GM23338 (cell line): ENCODE measurements at regions not wholly inside any gene's neighbourhood (a gene's known extent, or its start where the extent isn't known, plus 50 kb on each side); places are given as distances from the start of the nearest gene placed in this dataset.

Experiments used
- ATAC-seq: fragments of 200-7000 bp; cut with Tn5 transposase; 3 replicates; pipeline ENCODE4 v1.9.1; 2020
- DNase-seq: peaks from one replicate; pipeline ENCODE4 v3.0.0-alpha.2; 2015; ENCODE audit warnings: low spot score
- H2AFZ ChIP-seq: fragments of 200-600 bp; sonication (generic); 2 replicates; pipeline ENCODE4 v1.8.0; 2016; ENCODE audit warnings: antibody characterized with exemption, mild to moderate bottlenecking, moderate library complexity
- H3F3A ChIP-seq: fragments of 200-600 bp; sonication (generic); replicated peaks from 2 replicates; pipeline ENCODE4 v1.8.0; 2017; ENCODE audit warnings: antibody characterized with exemption, mixed run types, low read depth
- H3K27ac ChIP-seq: fragments of 200-600 bp; sonication (generic); 2 replicates; pipeline ENCODE4 v1.6.1; 2016; ENCODE audit warnings: low read depth
- H3K27me3 ChIP-seq: fragments of 200-600 bp; sonication (generic); 2 replicates; pipeline ENCODE4 v1.8.0; 2016; ENCODE audit warnings: mild to moderate bottlenecking, mixed run types, moderate library complexity; ENCODE audit not compliant: insufficient read depth
- H3K36me3 ChIP-seq: fragments of 200-600 bp; sonication (generic); 2 replicates; pipeline ENCODE4 v1.8.0; 2016; ENCODE audit warnings: mild to moderate bottlenecking; ENCODE audit not compliant: insufficient read depth
- H3K4me1 ChIP-seq: fragments of 200-600 bp; sonication (generic); 2 replicates; pipeline ENCODE4 v1.8.0; 2016; ENCODE audit warnings: mild to moderate bottlenecking, moderate library complexity; ENCODE audit not compliant: insufficient read depth
- H3K4me2 ChIP-seq: fragments of 200-600 bp; sonication (generic); 2 replicates; pipeline ENCODE4 v1.7.1; 2017; ENCODE audit warnings: mixed run types
- H3K4me3 ChIP-seq: fragments of 200-600 bp; sonication (generic); 2 replicates; pipeline ENCODE4 v1.6.1; 2016; ENCODE audit warnings: mixed run types
- H3K79me2 ChIP-seq: fragments of 200-600 bp; sonication (generic); replicated peaks from 2 replicates; pipeline ENCODE4 v1.8.0; 2017; ENCODE audit warnings: mild to moderate bottlenecking; ENCODE audit not compliant: insufficient read depth
- H3K9me2 ChIP-seq: fragments of 200-600 bp; sonication (generic); 2 replicates; pipeline ENCODE4 v1.8.0; 2017; ENCODE audit not compliant: insufficient read depth
- H4K20me1 ChIP-seq: fragments of 200-600 bp; sonication (generic); replicated peaks from 2 replicates; pipeline ENCODE4 v1.8.0; 2017; ENCODE audit warnings: mild to moderate bottlenecking; ENCODE audit not compliant: insufficient read depth
- H3K27ac Mint-ChIP-seq: 2 replicates; pipeline ENCODE4 v1.8.0; 2020; ENCODE audit warnings: inconsistent platforms, mild to moderate bottlenecking, moderate library complexity, mixed read lengths
- H3K27me3 Mint-ChIP-seq: 3 replicates; pipeline ENCODE4 v1.8.0; 2022; ENCODE audit warnings: low read depth, mild to moderate bottlenecking, moderate library complexity, mixed read lengths, inconsistent platforms; ENCODE audit not compliant: insufficient read depth, poor library complexity
- H3K36me3 Mint-ChIP-seq: 3 replicates; pipeline ENCODE4 v1.8.0; 2021; ENCODE audit warnings: low read depth, mild to moderate bottlenecking, inconsistent platforms, moderate library complexity, mixed read lengths
- H3K4me1 Mint-ChIP-seq: 3 replicates; pipeline ENCODE4 v1.8.0; 2020; ENCODE audit warnings: mild to moderate bottlenecking, inconsistent platforms, mixed read lengths
- H3K4me3 Mint-ChIP-seq: 3 replicates; pipeline ENCODE4 v1.8.0; 2021; ENCODE audit warnings: moderate library complexity, mild to moderate bottlenecking, inconsistent platforms, mixed read lengths
- H3K9me3 Mint-ChIP-seq: 3 replicates; pipeline ENCODE4 v1.8.0; 2020; ENCODE audit warnings: moderate library complexity, mild to moderate bottlenecking, inconsistent platforms, mixed read lengths
- CREB1 ChIP-seq: fragments of 250-450 bp; sonication (Bioruptor Pico); IDR thresholded peaks from 2 replicates; pipeline ENCODE4 v1.5.0; 2020; ENCODE audit warnings: low read depth, mild to moderate bottlenecking, moderate library complexity
- CTCF ChIP-seq, 2 experiments: fragments of 200-600 bp in 1 of 2; sonication (generic) in 1 of 2; conservative IDR thresholded peaks; 2 replicates each; pipeline versions ENCODE4 v1.5.1 to v1.6.1; 2016 to 2017; ENCODE audit warnings: antibody characterized with exemption in 2 of 2, low read depth in 2 of 2, mild to moderate bottlenecking in 2 of 2, moderate library complexity in 1 of 2
- ETS1 ChIP-seq: IDR thresholded peaks from 2 replicates; pipeline ENCODE4 v1.6.1; 2016; ENCODE audit warnings: antibody characterized with exemption
- EZH2 ChIP-seq: fragments of 200-600 bp; sonication (generic); IDR thresholded peaks from one replicate; pipeline ENCODE4 v1.8.0; 2017; ENCODE audit warnings: antibody characterized with exemption, mild to moderate bottlenecking, low read depth; ENCODE audit not compliant: unreplicated experiment
- NANOG ChIP-seq: IDR thresholded peaks from 2 replicates; pipeline ENCODE4 v1.6.1; 2016; ENCODE audit warnings: antibody characterized with exemption, borderline replicate concordance
- REST ChIP-seq: IDR thresholded peaks from one replicate; pipeline ENCODE4 v1.6.1; 2018; ENCODE audit warnings: antibody characterized with exemption; ENCODE audit not compliant: unreplicated experiment
- ZNF462 ChIP-seq: fragments of 250-450 bp; sonication (Bioruptor Pico); IDR thresholded peaks from 2 replicates; pipeline ENCODE4 v1.5.0; 2020; ENCODE audit warnings: mild to moderate bottlenecking, moderate library complexity

- TF ChIP-seq ZNF462 (CRISPR knock-in tag): no peak
- TF ChIP-seq CTCF (conservative IDR thresholded peaks at IDR 0.05; ENCODE audit: low read depth in 2 of 2): no peak
- TF ChIP-seq CREB1 (CRISPR knock-in tag): no peak
- no peak for TF ChIP-seq ETS1
Measured at GRCh38 chr7:351256-351655, 61.3 kb downstream of the FOXL3 start (continued).

- H3K4me3 Mint-ChIP-seq: no peak overlapping the region
- H3K9me3 Mint-ChIP-seq: peaks cover 4% of the 10 kb centered on the region; the same call in 2 of the 3 replicates
- Histone ChIP-seq H3K4me2 (no peak overlapping the region), H3K27ac (no peak overlapping the region), H3K4me1 (no peaks in the 10 kb centered on the region), H3K27me3 (no peaks in the 10 kb centered on the region), H3K36me3 (no peaks in the 10 kb centered on the region), H3F3A (no peaks in the 10 kb centered on the region), H3K9me2 (no peaks in the 10 kb centered on the region), H3K79me2 (no peaks in the 10 kb centered on the region), H4K20me1 (no peaks in the 10 kb centered on the region), H2AFZ (peak overlapping the region; percentile 47), H3K4me3 (no peak overlapping the region)
- H3K36me3 Mint-ChIP-seq: no peaks in the 10 kb centered on the region
- no peaks in the 10 kb centered on the region for H3K4me1 Mint-ChIP-seq
- DNase-seq (no peak), ATAC-seq (peak; percentile 68)
- peaks cover 9% of the 10 kb centered on the region for H3K27me3 Mint-ChIP-seq
- H3K27ac Mint-ChIP-seq: no peak overlapping the region
- TF ChIP-seq EZH2: no peak
- TF ChIP-seq CTCF (conservative IDR thresholded peaks at IDR 0.05; ENCODE audit: low read depth in 2 of 2): no peak
- no peak for TF ChIP-seq REST
- no peak for TF ChIP-seq NANOG
Measured at GRCh38 chr7:351681-352480, 61.9 kb downstream of the FOXL3 start.
